Stimulated activated CD4-positive, alpha-beta T cell treated with anti-CD3 and anti-CD28 coated beads, Interleukin-12 subunit alpha, Interleukin-12 subunit beta, amount 100 ng/mL, for 24 hours (primary cell): ENCODE measurements at regions not wholly inside any gene's neighbourhood (a gene's known extent, or its start where the extent isn't known, plus 50 kb on each side); places are given as distances from the start of the nearest gene placed in this dataset.

Experiments
- DNase-seq, 2 experiments: peaks; one replicate each; pipeline ENCODE4 v3.0.0-alpha.2; 2020; ENCODE audit warnings: low read depth in 2 of 2

DNA sequence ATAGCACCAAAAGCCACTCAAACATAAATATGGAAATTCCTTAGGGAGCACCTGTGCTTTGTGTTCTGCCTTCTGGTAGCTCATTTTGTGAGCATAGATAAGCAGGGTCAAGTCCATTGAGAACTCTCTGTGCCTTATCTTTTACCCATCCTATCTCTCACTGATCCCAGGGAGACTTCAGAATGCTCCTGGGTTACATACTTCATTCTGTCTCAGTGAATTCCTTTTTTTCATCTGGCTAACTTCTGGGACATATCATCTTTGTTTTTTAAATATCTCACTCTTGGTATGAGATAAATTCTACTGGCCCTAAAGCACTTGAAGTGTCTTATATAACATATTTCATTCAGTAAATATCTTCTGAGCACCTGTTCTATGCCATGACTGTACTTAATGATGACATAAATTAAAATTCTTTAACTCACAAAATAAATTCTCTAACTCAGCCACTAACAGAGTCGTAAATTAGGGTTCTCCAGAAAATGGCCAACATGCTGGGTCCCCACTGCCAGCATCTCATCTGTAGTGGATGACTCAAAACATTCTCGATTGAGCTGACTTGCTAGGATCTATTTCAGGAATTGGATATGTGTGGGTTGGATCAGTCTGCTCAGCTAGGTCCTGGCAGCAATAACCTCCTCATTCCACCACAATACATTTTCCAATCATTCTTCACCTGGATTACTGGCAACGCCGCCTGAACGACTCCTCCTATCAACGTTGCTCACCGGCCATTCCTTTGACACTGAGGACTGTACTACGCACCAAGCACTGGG is 170.2 kb downstream of the FOXO1 start:
- no peak for DNase-seq

DNA sequence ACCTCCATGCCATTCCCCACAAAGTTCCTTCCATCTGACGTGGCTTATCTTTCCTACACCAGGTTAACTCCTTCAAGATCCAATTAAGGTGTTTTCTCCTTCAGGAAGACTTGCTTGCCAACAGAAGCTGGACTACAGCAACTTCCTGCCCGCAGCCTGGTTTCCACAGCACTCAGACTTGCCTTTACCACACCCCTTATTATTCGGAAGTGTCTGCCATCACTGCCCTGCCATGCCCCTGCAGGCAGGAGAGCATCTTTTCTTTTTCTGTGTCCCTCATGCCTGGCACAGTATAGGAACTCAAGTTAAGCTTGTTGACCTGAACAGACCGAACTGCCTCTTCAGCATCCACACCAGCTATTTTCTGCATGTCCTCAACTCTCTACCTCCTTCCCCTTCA is 168.0 kb downstream of the FOXO1 start:
- DNase-seq: no peak

DNA sequence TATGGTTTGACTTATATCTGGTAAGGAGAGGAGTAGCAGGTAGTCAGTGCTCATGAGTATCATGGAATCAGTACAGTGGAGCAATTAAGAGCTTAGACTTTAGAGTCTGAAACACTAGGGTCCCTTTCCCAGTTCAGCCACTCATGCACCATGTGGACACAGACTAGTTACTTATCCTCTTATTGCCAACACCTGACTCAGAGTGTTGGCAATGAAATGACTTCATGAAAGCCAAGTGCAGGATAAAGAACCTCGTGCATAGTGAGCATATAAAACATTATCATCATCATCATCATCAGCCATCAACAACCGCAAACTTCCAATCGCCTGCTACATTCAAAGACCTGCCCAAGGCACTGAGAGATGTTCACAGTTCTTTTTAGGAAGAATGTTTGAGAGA is 164.2 kb downstream of the FOXO1 start:
- DNase-seq: no peak

- no peak for DNase-seq
Measured at GRCh38 chr13:40503011-40503410, 163.4 kb downstream of the FOXO1 start.

DNA sequence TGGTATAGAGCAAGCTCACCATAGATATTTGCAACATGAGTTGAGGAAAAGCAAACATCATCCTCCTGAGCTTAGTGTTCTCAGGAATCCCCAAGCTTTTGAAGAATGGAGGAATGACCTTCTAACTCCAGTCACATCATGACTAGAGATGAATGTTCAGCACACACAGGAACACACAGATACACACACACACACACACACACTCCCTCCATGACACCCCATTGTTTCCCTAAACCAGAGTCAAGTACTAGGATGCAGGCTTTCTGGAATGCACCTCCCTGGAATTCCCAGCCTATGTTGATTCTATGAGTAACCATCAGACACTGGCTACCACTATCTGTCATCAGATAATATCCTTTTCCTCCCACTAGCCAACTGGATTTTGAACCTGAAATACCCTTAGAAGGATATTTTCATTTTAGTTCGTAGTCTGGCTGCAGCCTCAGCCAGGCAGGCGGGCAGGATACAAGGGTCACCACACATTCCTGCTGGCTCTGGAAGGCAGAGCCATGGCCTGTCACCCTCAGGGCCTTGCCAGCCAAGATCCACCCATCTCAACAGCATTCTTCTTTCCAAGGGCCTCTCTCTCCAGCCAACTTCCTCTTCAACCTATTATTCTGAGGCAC is 162.4 kb downstream of the FOXO1 start:
- DNase-seq: no peak

DNA sequence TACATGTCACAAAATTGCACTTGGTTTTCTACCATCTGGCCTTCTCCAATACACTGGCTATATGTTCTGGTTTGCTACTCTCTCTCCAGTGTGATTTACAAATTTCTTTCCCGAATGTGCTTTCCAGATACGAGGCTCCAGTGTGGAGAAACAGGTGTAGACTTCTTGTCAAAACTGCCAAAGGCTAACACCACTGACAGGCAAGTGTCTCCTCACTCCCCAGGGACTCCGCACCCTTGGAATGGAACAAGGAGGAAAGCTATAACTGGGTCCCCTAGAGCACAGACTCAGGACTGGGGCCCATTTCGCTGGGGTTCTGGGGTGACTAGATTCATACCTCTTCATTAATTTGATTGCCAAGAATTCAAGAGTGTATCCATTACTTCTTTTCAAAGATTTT is 161.8 kb downstream of the FOXO1 start:
- no peak for DNase-seq

DNA sequence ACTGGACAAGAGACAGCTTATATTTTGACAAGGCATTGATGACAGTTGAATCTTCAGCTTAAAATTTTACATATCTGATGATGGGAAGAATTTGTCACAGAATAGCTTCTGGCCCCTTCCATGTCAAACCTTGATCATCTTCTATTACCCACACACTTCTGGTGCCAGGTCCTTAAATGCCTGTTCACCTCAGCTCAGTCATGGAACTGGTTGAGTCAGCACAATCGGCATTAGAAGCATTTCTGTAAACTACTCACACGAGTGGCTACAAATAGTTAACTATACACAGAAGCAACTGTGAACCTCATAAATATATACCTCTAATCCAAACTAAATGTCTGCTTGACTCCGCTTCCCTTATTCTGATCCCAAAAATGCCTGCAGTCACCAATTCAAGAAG is 161.2 kb downstream of the FOXO1 start:
- DNase-seq: no peak
